NCI-H748 treated with DMSO at 0.1 percent for 48 hours (cell line): ENCODE measurements at regions not wholly inside any gene's neighbourhood (a gene's known extent, or its start where the extent isn't known, plus 50 kb on each side); places are given as distances from the start of the nearest gene placed in this dataset.
A peak's percentile ranks its signal among the peaks of the same experiment; 100 is the strongest.
"Not testable (repeated sequence)": the region's sequence is repeated elsewhere in the genome, so short reads cannot be mapped to it uniquely, and the experiment has no call there.

Source experiments
- DNase-seq: peaks from one replicate; lab custom pipeline; 2025; lab: John Stamatoyannopoulos, UW

DNA sequence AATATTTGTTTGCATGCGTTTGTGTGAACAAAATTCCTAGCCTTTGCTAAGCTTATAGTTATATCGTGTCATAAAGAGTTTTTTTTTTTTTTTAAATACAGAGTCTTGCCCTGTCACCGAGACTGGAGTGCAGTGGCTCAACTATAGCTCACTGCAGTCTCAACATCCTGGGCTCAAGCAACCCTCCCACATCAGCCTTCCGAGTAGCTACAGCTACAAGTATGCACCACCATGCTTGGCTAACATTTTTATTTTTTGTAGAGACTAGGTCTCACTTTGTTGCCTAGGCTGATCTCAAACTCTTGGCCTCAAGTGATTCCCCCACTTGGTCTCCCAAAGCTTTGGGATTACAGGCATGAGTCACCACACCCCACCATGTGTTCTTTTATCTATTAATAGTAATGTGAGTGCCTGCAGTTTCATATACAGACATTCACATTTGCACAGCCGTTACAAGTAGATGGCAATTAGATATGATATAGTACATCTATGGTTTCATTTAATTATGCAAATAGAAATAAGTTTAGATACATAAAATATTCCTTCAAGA, 848.6 kb downstream of the PDCD6IP start:
- no peak for DNase-seq

- DNase-seq = no peak
Observed at GRCh38 chr3:34650131-34650530, 851.7 kb downstream of the PDCD6IP start.

DNA sequence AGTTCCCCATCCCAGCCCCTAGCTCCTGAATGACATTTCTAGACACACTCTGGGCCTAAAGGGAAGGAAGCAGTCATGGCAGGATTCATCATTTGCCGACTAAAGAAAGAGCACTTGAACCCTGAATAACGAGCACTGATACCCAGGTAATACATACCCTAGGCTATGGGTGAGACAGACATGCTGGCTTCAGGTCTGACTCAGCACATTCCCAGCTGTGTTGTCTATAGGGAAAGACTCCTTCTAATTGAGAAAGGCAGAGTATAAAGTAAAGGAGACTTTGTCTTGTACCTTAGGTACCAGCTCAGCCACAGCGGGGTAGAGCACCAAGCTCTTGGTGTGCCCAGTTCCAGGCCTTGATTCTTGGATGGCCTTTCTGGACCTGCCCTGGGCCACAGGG, 870.5 kb downstream of the PDCD6IP start:
- DNase-seq = no peak

DNA sequence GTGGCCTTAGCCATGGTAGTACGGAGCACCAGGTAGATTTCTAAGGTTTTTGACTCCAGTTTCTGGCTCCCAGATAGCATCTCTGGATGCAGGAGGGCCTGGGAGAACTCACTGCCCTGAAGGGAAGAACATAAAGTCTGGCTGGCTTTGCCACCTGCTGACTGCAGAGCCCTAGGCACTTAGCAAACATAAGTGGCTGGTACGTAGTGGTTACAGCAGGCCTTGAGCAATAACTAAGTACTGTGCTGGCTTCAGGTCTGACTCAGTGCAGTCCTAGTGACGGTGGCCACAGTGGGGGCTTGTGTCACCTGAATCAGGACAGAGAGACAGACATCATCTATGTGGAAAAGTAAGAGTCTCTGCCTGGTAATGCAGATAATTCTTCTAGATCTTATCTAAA, 871.1 kb downstream of the PDCD6IP start:
- DNase-seq = no peak

- no peak for DNase-seq
Observed at GRCh38 chr3:34675383-34676120, 877.1 kb downstream of the PDCD6IP start.

GRCh38 chr3:34676436-34676835, 878.0 kb downstream of the PDCD6IP start:
- no peak for DNase-seq

GRCh38 chr3:34678575-34678974, 880.1 kb downstream of the PDCD6IP start:
- no peak for DNase-seq

- not testable (repeated sequence) for DNase-seq
Observed at GRCh38 chr3:34679055-34679454, 880.6 kb downstream of the PDCD6IP start.

DNA sequence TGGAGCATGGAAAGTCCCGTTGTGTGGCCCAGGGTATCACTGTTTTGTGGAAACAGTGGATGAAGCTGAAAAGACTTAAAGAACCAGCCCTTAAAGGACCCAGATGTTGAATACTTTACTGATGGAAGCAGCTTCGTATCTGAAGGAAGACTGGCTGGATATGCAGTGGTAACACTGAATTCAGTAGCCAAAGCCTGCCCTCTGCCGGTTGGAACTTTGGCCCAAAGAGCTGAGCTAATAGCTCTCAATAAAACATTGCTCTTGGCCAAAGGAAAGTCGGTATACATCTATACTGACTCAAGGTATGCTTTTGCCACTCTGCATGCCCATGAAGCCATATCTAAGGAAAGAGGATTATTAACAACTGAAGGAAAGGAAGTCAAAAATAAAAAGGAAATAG, 885.4 kb downstream of the PDCD6IP start:
- DNase-seq = peak; percentile 6

- no peak for DNase-seq
Observed at GRCh38 chr3:34686541-34686940, 888.1 kb downstream of the PDCD6IP start.

GRCh38 chr3:34687671-34688070, 889.2 kb downstream of the PDCD6IP start:
- no peak for DNase-seq

DNA sequence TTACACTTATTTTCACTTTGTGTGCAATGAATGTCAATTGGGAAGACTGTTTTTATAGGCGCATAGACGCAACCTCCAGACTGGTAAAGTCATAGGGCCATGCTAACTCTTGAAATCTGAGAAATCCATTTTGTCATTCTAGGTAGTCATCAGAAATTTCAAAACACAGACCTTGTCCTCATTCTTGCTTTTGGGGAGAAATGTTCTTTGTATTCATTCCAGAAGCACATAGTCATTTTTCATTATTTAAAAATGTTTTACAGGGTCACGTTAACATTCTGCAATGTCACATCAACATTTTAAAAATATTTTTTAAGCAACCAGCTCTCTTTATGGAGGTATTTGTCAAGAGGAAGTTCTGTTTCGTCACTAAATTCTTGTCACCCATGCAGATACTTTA, 898.4 kb downstream of the PDCD6IP start:
- DNase-seq = no peak

- no peak for DNase-seq
Observed at GRCh38 chr3:34703053-34703452, 904.6 kb downstream of the PDCD6IP start.

DNA sequence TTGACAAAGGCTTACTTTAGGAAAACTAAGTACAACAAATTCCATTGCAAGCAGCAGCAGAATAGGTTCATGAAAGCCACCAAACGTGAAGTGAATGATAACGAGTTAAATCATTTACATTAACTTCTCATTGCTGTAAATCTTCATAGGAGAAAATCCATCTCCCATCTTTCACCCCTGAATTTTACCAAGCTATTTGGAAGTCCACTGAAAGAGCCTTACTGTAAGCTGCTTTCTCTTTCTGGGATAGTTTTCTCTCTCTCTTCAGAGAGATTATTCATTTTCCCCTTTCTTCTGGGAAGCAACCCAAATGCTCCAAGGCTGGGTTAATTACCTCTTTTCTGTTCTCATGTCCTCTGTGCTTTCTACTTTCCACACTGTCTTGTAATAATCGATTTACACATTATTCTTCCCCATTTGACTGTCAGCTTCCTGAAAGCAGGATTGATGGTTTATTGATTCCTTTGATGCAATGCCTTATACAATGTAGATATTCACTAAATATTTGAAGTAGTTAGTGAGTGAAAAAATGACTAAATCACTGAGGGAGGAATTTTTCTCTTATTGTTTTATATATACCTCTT, 914.3 kb upstream of the ARPP21 start:
- DNase-seq = no peak

GRCh38 chr3:34725774-34726173, 913.6 kb upstream of the ARPP21 start:
- no peak for DNase-seq

DNA sequence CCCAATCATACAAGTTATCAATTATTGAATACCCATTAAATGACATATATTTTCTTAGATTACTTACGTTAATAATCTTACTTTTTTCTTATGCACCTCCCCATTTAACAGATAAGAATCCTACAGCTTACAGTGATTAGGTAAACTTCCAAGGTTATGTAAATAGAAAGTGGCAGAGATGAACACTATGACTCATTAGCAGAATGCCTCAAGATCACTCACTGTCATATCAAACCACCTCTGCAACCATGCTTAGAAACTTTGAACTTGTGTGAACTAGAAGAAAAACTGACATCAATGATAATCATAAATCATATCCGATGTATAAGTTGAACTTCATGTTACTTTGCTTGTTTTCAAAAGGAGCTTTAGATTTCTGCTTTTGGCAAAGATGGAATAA, 911.6 kb upstream of the ARPP21 start:
- DNase-seq = no peak

- DNase-seq = no peak
Observed at GRCh38 chr3:34742151-34742550, 897.2 kb upstream of the ARPP21 start.

DNA sequence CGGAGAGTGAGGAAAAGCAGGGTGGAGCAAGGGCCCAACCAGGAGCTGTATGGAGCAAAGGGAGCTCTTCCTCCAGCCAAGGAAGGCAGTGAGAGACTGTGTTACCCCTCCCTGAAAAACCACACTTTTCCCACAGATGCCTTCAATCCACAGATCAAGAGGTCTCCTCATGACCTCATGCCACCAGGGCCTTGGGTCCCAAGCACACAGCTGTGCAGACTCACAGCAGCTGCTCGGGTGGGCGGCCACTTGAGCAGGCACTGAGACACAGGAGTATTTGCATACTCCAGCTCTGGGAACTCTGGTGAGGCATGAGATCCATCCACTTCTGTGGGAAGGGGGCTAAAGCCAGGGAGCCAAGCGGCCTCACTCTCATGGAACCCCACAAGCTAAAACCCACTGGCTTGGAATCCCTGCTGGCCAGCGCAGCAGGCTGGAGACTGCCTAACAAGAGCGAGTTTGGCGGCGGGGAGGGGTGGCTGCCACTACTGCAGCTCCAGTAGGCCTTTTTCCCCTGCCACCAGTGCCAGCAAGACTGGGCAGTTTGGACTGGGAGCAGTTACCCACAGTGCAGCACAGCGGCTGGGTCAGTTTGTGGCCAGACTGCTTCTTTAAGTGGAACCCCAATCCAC, 880.6 kb upstream of the ARPP21 start:
- DNase-seq = no peak

- no peak for DNase-seq
Observed at GRCh38 chr3:34777386-34777785, 861.9 kb upstream of the ARPP21 start.

GRCh38 chr3:34779092-34779491, 860.2 kb upstream of the ARPP21 start:
- DNase-seq = no peak

DNA sequence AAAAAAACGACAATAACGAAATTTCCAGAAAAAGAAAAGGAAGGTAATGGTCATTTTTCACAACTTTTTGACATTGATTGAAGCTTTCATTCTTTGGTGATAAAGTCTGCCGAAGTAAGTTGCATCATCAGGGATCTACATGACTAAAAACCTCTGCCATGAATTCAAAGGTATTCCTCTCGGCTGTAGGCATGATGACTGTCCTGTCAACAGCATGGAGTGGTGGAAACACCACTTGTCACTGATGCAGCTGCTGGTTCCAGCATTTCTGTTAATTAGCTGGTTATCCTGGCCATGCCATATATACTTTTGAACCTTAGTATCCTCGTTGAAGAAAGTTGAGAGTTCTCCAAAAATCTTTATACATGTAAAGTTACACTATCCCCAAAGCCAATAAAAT, 859.0 kb upstream of the ARPP21 start:
- DNase-seq = no peak

GRCh38 chr3:34780973-34781372, 858.4 kb upstream of the ARPP21 start:
- no peak for DNase-seq

- no peak for DNase-seq
Observed at GRCh38 chr3:34782871-34783270, 856.5 kb upstream of the ARPP21 start.
